ENCODE measurements at regions not wholly inside any gene's neighbourhood (a gene's known extent, or its start where the extent isn't known, plus 50 kb on each side); places are given as distances from the start of the nearest gene placed in this dataset.
A peak's percentile ranks its signal among the peaks of the same experiment; 100 is the strongest.
"Not testable (repeated sequence)": the region's sequence is repeated elsewhere in the genome, so short reads cannot be mapped to it uniquely, and the experiment has no call there.

DNA sequence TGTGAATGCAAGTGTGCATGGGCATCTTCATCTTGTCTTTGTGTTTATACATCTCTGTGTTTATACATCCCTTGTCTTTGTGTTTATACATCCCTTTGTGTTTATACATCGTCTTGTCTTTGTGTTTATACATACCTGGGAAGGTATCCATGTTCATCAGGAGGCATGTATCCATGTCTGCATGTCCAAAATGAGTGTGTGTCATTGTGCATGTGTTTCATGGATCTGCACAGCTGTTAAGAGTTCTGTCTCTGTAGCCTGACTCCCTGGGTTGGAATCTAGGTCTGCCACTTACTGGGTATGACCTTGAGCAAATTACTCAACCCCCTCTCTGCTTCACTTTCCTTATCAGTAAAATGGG is 50.1 kb upstream of the SIRPA start:
- no peak for DNase-seq

- DNase-seq: peak; percentile 58
Measured at GRCh38 chr20:1844325-1845162, 50.7 kb upstream of the SIRPA start.

DNA sequence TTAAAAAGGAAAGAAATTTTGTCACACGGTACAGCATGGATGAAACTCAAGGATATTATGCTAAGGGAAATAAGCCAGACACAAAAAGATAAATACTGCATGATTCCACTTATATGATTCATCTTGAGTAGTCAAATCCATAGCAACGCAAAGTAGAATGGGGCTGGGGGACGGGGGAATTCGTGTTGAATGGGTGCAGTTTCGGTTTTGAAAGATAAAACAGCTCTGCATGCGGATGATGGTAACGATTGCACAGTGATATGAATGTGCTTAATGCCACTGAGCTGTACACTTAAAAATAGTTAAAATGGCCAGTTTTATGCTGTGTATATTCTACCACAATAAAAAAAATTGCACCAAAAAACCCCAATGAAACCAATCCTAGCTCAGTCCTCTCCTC is 52.9 kb upstream of the SIRPA start:
- no peak for DNase-seq

DNA sequence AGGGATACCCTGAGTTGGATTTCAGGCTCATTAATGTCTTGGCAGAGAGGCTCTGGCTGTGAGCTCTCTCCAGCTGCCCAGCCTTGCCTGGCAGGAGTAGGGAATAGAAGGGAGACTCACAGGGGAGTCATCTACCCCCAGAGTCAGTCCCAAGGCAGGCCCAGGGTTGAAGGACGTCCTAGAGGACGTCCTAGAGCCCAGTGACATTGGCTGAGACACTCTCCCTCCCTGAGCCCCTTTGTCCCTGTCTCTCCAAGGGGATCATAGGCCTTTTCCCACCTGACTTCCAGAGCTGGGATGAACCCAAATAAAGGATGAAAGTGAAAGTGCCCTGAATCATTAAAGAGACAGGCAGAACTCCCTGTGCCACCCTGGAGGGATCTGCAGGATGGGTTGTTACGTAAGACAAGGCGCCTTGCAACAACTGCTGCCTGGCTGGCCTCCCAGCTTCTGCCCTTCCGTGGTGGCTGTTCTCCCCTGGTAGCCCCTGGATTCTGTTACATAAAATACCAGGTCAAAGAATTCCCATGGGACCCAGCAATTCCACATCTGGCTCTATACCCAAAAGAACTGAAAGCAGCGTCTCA is 53.6 kb upstream of the SIRPA start:
- no peak for DNase-seq

GRCh38 chr20:1840817-1841553 is 54.2 kb upstream of the SIRPA start:
- no peak for DNase-seq

DNA sequence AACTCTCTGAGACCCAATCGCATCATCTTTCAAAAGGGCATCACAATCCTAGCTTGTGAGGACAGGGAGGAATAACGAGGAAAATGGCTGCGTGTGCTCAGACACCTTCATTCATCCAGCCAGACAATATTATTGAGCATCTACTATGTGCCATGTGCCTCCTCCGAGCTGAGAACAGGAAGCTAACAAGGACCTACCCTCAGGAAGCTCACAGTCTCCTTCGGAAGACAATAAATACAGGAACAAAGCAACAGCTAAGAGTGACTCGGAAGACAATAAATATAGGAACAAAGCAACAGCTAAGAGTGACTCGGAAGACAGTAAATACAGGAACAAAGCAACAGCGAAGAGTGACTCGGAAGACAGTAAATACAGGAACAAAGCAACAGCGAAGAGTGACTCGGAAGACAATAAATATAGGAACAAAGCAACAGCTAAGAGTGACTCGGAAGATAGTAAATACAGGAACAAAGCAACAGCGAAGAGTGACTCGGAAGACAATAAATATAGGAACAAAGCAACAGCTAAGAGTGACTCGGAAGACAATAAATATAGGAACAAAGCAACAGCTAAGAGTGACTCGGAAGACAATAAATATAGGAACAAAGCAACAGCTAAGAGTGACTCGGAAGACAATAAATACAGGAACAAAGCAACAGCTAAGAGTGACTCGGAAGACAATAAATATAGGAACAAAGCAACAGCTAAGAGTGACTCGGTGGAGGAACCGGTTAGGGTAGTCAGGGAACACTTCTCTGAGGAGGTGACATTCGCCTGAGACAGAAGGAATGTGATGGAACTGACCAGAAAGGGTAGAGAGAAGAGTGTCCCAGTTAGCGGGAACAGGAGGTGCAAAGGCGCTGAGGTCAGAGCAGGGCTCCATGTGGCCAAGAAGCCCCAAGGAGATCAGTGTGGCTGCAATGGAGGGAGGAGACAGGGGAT is 55.6 kb upstream of the SIRPA start:
- not testable (repeated sequence) for DNase-seq

- DNase-seq: no peak
Measured at GRCh38 chr20:1838556-1839279, 56.5 kb upstream of the SIRPA start.

DNA sequence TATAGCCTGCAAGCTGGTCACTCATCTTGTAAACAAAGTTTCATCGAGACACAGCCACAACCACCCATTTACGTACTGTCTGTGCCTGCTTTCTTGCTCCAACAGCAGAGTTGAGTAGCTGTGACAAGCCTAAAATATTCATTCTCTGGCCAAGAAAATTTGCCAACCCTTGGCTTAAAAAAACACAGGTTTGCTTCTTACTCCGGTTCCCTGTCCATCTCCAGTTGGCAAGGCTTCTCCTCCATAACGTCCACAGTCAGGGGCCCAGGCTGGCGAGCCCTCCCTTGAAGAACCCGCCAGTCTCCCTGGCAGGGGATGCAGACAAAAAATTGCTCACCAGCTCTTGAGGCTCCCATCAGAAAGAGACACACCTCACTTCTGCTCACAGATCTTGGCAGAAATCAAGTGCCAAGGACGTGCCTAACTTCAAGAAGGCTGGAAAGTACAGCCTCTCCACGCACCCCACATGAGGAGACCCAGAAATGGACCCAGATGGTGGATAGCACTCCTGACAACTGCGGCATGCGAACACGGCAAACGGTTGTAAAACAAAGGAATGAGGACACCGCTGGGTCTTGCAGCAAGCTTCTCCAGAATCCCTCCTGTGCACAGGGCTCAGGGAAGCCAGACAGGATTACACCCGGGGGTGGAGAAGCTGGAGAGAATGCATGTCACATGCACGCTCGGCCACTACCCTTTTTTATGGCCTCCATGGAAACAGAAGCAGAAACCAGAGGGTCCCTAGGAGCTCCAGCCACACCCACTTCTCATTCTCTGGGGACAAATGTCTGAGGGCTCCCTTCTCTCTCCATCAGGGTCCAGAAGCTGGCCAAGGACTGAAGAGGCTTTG is 59.8 kb upstream of the SIRPA start:
- no peak for DNase-seq

DNA sequence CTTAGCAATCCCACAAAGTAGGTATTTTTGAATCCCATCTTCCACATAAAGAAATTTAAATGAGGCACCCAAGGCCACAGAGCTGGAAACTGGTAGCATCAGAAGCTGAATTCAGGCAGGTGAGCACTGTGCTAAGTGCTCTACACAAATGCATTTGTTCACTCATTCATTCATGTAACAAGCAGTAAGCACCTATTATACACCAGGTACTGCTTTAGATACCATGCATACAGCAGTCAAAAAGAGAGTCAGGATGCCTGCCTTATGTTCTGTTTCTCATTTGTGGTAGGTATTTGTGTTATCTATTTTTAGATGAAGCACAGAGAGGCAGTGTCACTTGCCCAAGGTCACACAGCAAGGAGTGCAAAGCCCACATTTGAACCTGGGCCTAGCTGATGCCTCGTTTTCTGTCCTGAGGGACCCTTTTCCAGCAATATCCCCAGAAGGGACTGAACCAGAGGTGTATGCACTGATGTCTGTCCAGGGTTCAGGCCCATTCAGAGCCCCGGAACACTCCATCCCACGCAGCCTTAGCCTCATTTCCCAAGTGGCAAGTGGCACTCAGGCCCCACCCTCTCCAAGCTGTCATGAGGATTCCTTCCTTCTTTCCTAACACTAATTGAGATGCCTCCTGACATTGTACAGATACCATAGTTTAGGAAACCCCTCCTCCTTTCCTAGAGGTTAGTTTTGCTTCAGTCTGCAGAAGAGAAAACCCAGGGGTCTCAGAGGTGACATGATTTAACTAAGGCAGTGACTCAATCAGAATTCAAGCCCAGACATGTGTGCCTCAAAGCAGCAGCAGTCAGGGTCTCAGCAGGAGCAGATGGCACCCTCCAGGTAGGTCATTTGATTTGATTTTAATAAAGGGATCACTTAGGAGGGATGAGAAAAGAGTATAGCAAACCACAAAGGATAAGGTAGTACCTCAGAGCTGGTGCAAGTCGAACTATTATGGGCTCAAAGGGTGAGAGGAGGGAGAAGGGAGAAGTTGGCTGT is 61.2 kb upstream of the SIRPA start:
- DNase-seq: peak; percentile 86

DNA sequence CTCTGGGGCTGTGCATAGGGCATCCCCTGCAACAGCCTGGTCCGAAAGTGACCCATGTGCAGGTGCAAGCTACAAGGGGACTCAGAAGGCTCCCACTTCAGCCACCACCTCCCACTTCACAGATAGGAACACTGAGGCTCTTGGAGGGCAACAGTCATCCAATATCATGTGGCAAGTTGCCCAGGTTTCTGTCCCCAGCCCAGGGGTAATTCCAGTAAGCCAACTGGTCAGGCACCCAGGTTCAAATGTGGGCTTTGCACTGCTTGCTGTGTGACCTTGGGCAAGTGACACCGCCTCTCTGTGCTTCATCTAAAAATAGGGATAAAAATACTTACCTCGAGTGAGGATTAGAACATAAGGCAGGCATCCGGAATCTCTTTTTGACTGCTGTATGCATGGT is 62.0 kb upstream of the SIRPA start:
- DNase-seq: no peak

DNA sequence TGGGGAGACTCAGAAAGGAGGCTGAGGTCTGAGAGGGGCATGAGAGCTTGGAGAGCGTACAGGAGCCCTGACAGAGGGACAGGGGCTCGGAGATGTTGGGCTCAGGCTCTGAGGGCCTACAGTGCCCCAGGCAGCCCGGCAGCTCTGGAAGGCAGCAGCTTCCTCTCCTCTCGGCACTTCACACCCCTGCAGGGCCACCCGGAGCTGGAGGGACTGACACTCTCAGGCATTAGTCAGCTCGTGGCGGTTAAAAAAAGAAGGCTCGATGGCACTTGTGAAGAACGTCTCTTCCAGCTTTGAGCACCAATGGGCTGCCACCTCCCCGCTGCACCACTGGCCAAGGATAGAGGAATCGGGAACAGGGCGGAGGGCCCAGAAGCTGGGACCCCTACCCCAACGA is 62.6 kb upstream of the SIRPA start:
- DNase-seq: no peak

DNA sequence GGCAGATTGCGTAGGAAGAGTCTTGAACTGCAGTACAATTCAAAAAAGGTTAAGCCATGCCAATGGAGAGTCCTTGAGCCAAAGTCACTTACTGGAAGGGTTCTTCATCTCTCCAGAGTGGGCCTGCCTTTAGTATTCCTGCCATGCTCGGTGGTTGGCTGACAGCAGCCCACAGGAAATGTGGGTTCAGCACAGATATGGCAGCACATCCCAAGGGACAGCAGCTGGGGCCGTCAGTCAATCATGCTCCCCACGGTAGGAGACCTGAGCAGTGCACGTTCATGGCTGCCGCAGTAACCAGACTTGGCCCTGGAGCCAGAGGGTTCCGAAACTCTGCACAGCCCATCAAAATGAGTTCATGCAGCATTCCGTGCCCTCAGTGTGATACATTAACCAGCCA is 63.6 kb upstream of the SIRPA start:
- DNase-seq: no peak

- DNase-seq: no peak
Measured at GRCh38 chr20:1831096-1831495, 64.1 kb upstream of the SIRPA start.

- no peak for DNase-seq
Measured at GRCh38 chr20:1830240-1830639, 65.0 kb upstream of the SIRPA start.

- DNase-seq: no peak
Measured at GRCh38 chr20:1829531-1829930, 65.7 kb upstream of the SIRPA start.

- no peak for DNase-seq
Measured at GRCh38 chr20:1828786-1829131, 66.4 kb upstream of the SIRPA start.

DNA sequence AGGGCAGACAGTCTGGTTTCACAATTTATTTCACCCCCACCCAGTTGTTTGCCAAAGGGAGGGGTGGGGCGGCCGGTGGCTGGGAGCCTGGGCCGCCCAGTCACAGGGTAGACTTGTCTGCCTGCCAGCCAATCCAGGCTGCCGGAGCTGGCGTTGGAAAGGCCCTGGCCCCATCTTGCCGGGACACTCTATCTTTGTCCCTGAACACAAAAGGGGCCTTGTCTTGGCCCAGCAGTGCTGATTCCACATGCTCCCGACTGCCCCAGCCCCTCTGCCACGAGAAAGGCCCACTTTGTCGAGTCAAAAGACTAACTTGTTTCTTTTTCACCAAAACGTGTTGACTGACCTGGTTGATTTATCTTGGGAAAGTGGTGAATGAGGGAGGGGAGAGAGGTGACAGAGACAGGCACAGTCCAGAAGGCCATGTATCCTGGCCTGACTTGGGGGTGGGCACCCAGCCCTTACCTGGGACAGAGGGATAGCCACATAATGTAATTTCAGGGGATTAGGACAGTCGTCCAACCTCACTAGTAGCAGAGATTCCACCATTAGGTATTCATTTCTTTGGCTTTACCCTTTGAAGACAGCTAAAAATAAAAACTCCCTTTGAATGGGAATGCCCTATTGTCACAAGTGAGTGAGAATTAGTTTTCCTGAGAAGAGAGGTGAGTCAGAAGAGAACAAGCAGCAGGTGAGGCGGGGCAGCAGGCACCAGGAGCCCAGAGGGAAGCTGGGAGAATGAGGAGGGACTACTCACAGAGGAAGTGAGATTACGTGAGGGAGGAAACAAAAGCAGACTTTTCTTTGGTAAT is 67.0 kb upstream of the SIRPA start:
- no peak for DNase-seq

- no peak for DNase-seq
Measured at GRCh38 chr20:1827510-1827973, 67.7 kb upstream of the SIRPA start.

- no peak for DNase-seq
Measured at GRCh38 chr20:1825938-1826445, 69.2 kb upstream of the SIRPA start.

Data from NCI-H2171 (cell line).